ENCODE measurements at regions not wholly inside any gene's neighbourhood (a gene's known extent, or its start where the extent isn't known, plus 50 kb on each side); places are given as distances from the start of the nearest gene placed in this dataset.

GRCh38 chr1:209319057-209319432 is 264.5 kb upstream of the CAMK1G start:
- DNase-seq (no peak), ATAC-seq (no peak)
- no peak overlapping the region for H3K4me3 Mint-ChIP-seq
- no peaks in the 10 kb centered on the region for H3K4me1 Mint-ChIP-seq (ENCODE audit: low read depth)
- H3K9me3 Mint-ChIP-seq, result peaks cover 4% of the 10 kb centered on the region
- no peaks in the 10 kb centered on the region for H3K27me3 Mint-ChIP-seq (ENCODE audit: low read depth)
- no peaks in the 10 kb centered on the region for H3K36me3 Mint-ChIP-seq (ENCODE audit: insufficient read depth)

DNA sequence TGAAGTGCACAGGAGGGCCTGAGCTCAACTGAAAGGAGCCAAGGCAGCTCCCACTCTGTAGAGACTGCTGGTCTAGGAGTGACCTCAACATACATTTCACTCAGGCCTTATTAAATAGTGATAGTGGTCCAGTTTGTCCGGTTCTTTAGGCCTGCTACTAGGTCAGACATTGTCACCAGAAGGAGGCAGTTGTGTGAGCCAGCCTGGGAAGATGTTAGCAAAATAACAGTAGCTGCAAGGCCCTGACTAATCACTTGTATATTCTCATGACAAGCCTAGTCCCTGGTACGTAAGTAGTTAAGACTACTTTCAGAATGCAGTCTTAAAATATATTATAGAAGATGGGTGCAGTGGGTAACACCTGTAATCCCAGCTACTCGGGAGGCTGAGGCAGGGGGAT is 264.0 kb upstream of the CAMK1G start:
- no peak for ATAC-seq
- no peak overlapping the region for H3K4me3 Mint-ChIP-seq
- no peaks in the 10 kb centered on the region for H3K27me3 Mint-ChIP-seq (ENCODE audit: low read depth)
- DNase-seq, result no peak
- H3K4me1 Mint-ChIP-seq (ENCODE audit: low read depth), result no peaks in the 10 kb centered on the region
- peaks cover 4% of the 10 kb centered on the region for H3K9me3 Mint-ChIP-seq
- H3K36me3 Mint-ChIP-seq (ENCODE audit: insufficient read depth), result no peaks in the 10 kb centered on the region

- DNase-seq (no peak), ATAC-seq (no peak)
- peaks cover 4% of the 10 kb centered on the region for H3K9me3 Mint-ChIP-seq
- peaks cover 2% of the 10 kb centered on the region for H3K27me3 Mint-ChIP-seq (ENCODE audit: low read depth)
- no peaks in the 10 kb centered on the region for H3K4me1 Mint-ChIP-seq (ENCODE audit: low read depth)
- H3K36me3 Mint-ChIP-seq (ENCODE audit: insufficient read depth), result no peaks in the 10 kb centered on the region
- H3K4me3 Mint-ChIP-seq, result no peak overlapping the region
Observed at GRCh38 chr1:209323743-209324142, 259.8 kb upstream of the CAMK1G start.

- DNase-seq (no peak), ATAC-seq (no peak)
- H3K4me3 Mint-ChIP-seq, result no peak overlapping the region
- H3K4me1 Mint-ChIP-seq (ENCODE audit: low read depth), result no peaks in the 10 kb centered on the region
- peaks cover 2% of the 10 kb centered on the region for H3K27me3 Mint-ChIP-seq (ENCODE audit: low read depth)
- H3K9me3 Mint-ChIP-seq, result peaks cover 4% of the 10 kb centered on the region
- H3K36me3 Mint-ChIP-seq (ENCODE audit: insufficient read depth), result no peaks in the 10 kb centered on the region
Observed at GRCh38 chr1:209324901-209325871, 258.3 kb upstream of the CAMK1G start.

- Mint-ChIP-seq H3K4me3 (no peak overlapping the region), H3K4me1 (ENCODE audit: low read depth) (no peaks in the 10 kb centered on the region), H3K9me3 (peaks cover 4% of the 10 kb centered on the region), H3K36me3 (ENCODE audit: insufficient read depth) (no peaks in the 10 kb centered on the region), H3K27me3 (ENCODE audit: low read depth) (peaks cover 2% of the 10 kb centered on the region)
- ATAC-seq (no peak), DNase-seq (no peak)
Observed at GRCh38 chr1:209326076-209326475, 257.4 kb upstream of the CAMK1G start.

GRCh38 chr1:209326831-209327230 is 256.7 kb upstream of the CAMK1G start:
- ATAC-seq (no peak), DNase-seq (no peak)
- Mint-ChIP-seq H3K27me3 (ENCODE audit: low read depth) (peaks cover 2% of the 10 kb centered on the region), H3K4me1 (ENCODE audit: low read depth) (no peaks in the 10 kb centered on the region), H3K9me3 (peaks cover under 1% of the 10 kb centered on the region), H3K4me3 (no peak overlapping the region), H3K36me3 (ENCODE audit: insufficient read depth) (no peaks in the 10 kb centered on the region)

GRCh38 chr1:209328196-209328595 is 255.3 kb upstream of the CAMK1G start:
- Mint-ChIP-seq H3K4me3 (no peak overlapping the region), H3K27me3 (ENCODE audit: low read depth) (peaks cover 2% of the 10 kb centered on the region), H3K36me3 (ENCODE audit: insufficient read depth) (no peaks in the 10 kb centered on the region), H3K4me1 (ENCODE audit: low read depth) (no peaks in the 10 kb centered on the region), H3K9me3 (no peaks in the 10 kb centered on the region)
- no peak for ATAC-seq
- no peak for DNase-seq

- ATAC-seq (no peak), DNase-seq (no peak)
- Mint-ChIP-seq H3K27me3 (ENCODE audit: low read depth) (peaks cover 6% of the 10 kb centered on the region), H3K9me3 (no peaks in the 10 kb centered on the region), H3K36me3 (ENCODE audit: insufficient read depth) (no peaks in the 10 kb centered on the region), H3K4me3 (no peak overlapping the region), H3K4me1 (ENCODE audit: low read depth) (no peaks in the 10 kb centered on the region)
Observed at GRCh38 chr1:209335178-209335577, 248.3 kb upstream of the CAMK1G start.

DNA sequence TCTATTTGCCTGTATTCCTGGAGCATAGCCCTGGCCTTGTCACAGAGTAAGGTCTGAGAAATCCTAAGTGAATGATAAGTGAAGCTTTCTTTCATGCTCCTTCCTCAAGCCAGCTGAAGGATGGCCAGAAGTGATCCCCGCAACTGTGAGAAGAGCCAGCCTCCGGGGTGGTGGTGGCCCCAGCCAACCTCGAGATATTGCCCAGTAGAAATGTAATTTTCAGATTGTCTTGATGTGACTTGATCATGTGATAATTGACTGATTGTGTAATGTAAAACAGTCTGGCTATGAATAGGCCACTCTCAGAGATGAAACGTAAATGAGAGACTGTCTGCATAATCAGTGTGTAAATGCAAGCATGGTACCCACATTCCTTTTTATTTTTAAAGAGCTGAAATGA is 242.4 kb upstream of the CAMK1G start:
- ATAC-seq, result no peak
- Mint-ChIP-seq H3K4me1 (ENCODE audit: low read depth) (no peaks in the 10 kb centered on the region), H3K9me3 (no peaks in the 10 kb centered on the region), H3K36me3 (ENCODE audit: insufficient read depth) (no peaks in the 10 kb centered on the region), H3K4me3 (no peak overlapping the region), H3K27me3 (ENCODE audit: low read depth) (peaks cover 2% of the 10 kb centered on the region)
- no peak for DNase-seq

DNA sequence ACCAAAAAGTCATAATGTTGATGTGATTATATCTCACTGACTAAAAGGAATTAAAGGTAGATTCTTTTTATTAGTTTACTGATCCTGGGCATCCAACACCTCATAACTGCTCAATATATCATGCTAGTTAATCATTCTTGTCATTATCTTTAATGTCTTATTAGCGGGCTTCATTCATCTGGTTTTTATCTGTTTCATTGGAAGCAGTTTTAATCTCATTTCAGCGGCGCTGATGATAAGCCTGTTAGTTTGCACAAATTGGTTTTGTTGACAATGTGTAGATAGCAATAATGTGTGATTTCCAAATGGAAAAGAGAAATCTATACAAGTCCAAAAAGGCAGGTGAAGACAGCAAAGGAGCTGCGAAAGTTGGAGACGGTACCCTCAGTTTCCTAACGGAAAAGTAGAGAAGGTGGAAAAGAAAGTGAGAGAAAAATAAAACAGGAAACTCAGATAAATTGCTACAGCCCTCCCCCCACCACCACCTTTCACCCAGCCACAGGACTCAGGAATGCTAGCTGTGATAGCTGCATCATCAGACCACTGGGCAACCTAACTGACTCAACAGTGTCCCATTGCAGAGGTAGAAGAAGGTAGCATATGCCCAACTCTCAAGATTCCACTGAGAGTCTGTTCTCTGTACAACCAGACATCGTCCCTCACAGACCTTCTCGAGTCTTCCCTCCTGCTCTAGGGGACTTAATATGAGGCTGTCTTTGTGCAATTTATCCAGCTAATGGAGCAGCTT is 241.7 kb upstream of the CAMK1G start:
- Mint-ChIP-seq H3K9me3 (no peaks in the 10 kb centered on the region), H3K4me1 (ENCODE audit: low read depth) (no peaks in the 10 kb centered on the region), H3K27me3 (ENCODE audit: low read depth) (peaks cover 2% of the 10 kb centered on the region), H3K36me3 (ENCODE audit: insufficient read depth) (no peaks in the 10 kb centered on the region), H3K4me3 (no peak overlapping the region)
- no peak for ATAC-seq
- DNase-seq, result no peak

DNA sequence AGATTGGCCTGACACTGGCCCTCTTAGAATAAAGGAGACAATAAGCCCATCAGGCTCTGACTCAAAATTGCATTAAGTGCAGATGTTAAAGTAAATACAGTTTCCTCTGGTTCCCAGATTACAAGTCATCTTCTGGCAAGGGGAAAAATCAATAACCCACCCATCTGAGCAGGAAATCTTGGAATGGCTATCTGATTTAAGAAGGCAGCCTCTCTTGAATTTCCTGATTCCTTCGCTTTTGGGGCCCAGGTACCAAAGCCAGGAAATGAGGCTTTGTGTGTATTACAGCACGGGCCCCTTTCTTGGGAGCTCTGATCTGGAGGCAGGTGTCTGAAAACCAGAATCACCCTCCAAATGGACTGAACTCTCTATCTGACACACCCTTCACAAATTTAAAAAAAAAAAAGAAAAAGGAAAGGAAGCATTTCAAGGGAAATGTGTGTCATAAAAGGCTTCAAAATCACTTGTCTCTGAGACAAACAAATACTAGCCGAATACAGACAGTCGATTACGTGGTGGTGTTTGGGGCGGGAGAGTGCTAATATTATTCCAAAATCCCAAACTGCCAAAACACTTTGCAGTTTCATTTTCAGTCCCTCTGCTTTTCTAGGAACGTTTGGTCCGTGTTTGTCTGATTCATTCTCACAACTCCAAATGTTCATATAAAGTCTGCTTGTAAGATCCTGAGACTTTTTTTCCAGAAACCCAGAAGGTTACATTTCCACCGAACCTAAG is 240.9 kb upstream of the CAMK1G start:
- no peak for ATAC-seq
- no peaks in the 10 kb centered on the region for H3K4me1 Mint-ChIP-seq (ENCODE audit: low read depth)
- peaks cover 2% of the 10 kb centered on the region for H3K27me3 Mint-ChIP-seq (ENCODE audit: low read depth)
- H3K4me3 Mint-ChIP-seq, result no peak overlapping the region
- DNase-seq, result no peak
- no peaks in the 10 kb centered on the region for H3K9me3 Mint-ChIP-seq
- H3K36me3 Mint-ChIP-seq (ENCODE audit: insufficient read depth), result no peaks in the 10 kb centered on the region

GRCh38 chr1:209343511-209343910 is 240.0 kb upstream of the CAMK1G start:
- no peak for ATAC-seq
- Mint-ChIP-seq H3K4me3 (no peak overlapping the region), H3K9me3 (no peaks in the 10 kb centered on the region), H3K27me3 (ENCODE audit: low read depth) (peaks cover 2% of the 10 kb centered on the region), H3K4me1 (ENCODE audit: low read depth) (no peaks in the 10 kb centered on the region), H3K36me3 (ENCODE audit: insufficient read depth) (no peaks in the 10 kb centered on the region)
- no peak for DNase-seq

DNA sequence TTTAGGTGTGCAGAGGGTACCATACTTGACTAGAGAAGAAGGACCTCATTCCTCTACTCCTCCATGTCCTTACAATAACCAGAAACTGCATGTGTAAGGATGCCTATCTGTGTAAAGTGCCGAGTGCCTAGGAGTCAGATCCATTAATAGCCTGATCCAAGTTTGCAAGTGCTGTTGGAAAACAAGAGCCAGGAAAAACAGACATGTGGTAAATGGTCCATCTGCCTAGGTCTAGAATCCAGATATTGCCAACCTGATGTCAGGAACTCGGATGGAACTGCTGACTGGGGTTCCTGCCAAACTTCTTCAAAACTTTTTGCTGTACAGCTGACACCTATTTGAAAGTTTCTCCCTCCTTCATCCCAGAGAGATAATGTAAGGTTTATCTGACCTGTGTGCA is 239.4 kb upstream of the CAMK1G start:
- H3K4me3 Mint-ChIP-seq, result no peak overlapping the region
- H3K9me3 Mint-ChIP-seq, result no peaks in the 10 kb centered on the region
- peaks cover 2% of the 10 kb centered on the region for H3K27me3 Mint-ChIP-seq (ENCODE audit: low read depth)
- no peaks in the 10 kb centered on the region for H3K4me1 Mint-ChIP-seq (ENCODE audit: low read depth)
- DNase-seq (no peak), ATAC-seq (no peak)
- H3K36me3 Mint-ChIP-seq (ENCODE audit: insufficient read depth), result no peaks in the 10 kb centered on the region

Measured in activated T-cell treated with anti-CD3 and anti-CD28 coated beads, Interleukin-2, amount 50 U/mL, for 4 hours (primary cell).